Natural killer cell (primary cell): ENCODE measurements at regions not wholly inside any gene's neighbourhood (a gene's known extent, or its start where the extent isn't known, plus 50 kb on each side); places are given as distances from the start of the nearest gene placed in this dataset.

Source experiments
- ATAC-seq, 3 donors: fragments of 150-1000 bp in 2 of 3; fragments of 200-7000 bp in 1 of 3; cut with Tn5 transposase; 1 replicate in 1 of 3; 2 replicates in 2 of 3; pipeline ENCODE4 v1.10.0; 2021; ENCODE audit warnings: mild to moderate bottlenecking in 2 of 3, moderate library complexity in 2 of 3
- DNase-seq, 2 donors: peaks; one replicate each; pipeline versions ENCODE4 v3.0.0 to v3.0.0-alpha.2; 2013 to 2021; ENCODE audit warnings: mixed read lengths in 1 of 2
- H3K27ac ChIP-seq: one replicate; pipeline ENCODE4 v1.5.1; 2013; ENCODE audit warnings: mild to moderate bottlenecking, low read length
- H3K27me3 ChIP-seq: one replicate; pipeline ENCODE4 v1.6.1; 2013; ENCODE audit warnings: low read length; ENCODE audit not compliant: control insufficient read depth, insufficient read depth
- H3K36me3 ChIP-seq: one replicate; pipeline ENCODE4 v1.6.1; 2013; ENCODE audit warnings: low read length; ENCODE audit not compliant: control insufficient read depth, insufficient read depth
- H3K4me1 ChIP-seq: one replicate; pipeline ENCODE4 v1.6.1; 2013; ENCODE audit warnings: low read length; ENCODE audit not compliant: control insufficient read depth, insufficient read depth
- H3K4me3 ChIP-seq: one replicate; pipeline ENCODE4 v1.5.1; 2013; ENCODE audit warnings: low read length
- H3K9me3 ChIP-seq: one replicate; pipeline ENCODE4 v1.6.1; 2013; ENCODE audit warnings: low read length; ENCODE audit not compliant: control insufficient read depth, insufficient read depth
- H3K27ac Mint-ChIP-seq, 2 donors: one replicate each; pipeline ENCODE4 v1.8.0; 2022; ENCODE audit warnings: mild to moderate bottlenecking in 2 of 2, mixed read lengths in 2 of 2, moderate library complexity in 1 of 2
- H3K27me3 Mint-ChIP-seq, 2 donors: one replicate each; pipeline ENCODE4 v1.8.0; 2022; ENCODE audit warnings: low read depth in 2 of 2, mixed read lengths in 2 of 2
- H3K36me3 Mint-ChIP-seq: one replicate; pipeline ENCODE4 v1.8.0; 2022; ENCODE audit warnings: mixed read lengths
- H3K4me1 Mint-ChIP-seq, 2 donors: one replicate each; pipeline ENCODE4 v1.8.0; 2022; ENCODE audit warnings: mixed read lengths in 2 of 2
- H3K4me3 Mint-ChIP-seq: one replicate; pipeline ENCODE4 v1.8.0; 2022; ENCODE audit warnings: mild to moderate bottlenecking, moderate library complexity, mixed read lengths
- H3K9me3 Mint-ChIP-seq, 2 donors: one replicate each; pipeline ENCODE4 v1.8.0; 2022; ENCODE audit warnings: mixed read lengths in 2 of 2
- WGBS: methylation state at CpG from one replicate; pipeline ENCODE4 v1.1.7; 2013; ENCODE audit warnings: missing lambda C conversion rate; ENCODE audit not compliant: insufficient coverage; 5-methylcytosine and 5-hydroxymethylcytosine counted together
- intact Hi-C: fragments of 100-400 bp; cut with micrococcal nuclease; formaldehyde crosslinking; loops from one replicate; pipeline ENCODE4 v1.14.2; 2022
- TF ChIP-seq, protein P1 (sequence below): fragments of 200-600 bp; IDR thresholded peaks from one replicate; pipeline ENCODE4 v1.8.0; 2022; ENCODE audit warnings: antibody characterized with exemption

DNA sequence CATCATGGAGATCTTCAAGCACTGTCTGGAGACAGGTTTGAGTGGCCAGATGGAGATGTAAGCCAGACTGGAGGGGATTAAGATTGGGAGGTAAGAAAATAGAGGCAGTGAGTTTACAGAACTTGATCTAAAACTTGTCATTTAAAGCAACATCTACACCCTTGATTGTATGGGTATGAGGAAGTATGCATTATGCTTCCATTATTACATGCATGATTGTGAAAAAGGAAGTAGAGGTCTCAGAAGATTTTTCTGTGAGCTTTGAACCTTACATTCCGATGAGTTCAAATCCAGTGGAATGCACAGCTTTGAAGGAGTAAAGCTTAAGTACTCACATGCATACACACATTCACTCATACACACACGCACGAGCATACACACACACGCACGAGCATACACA lies 550.8 kb downstream of the MED13L start:
- no peaks in the 10 kb centered on the region for H3K27me3 ChIP-seq
- Mint-ChIP-seq H3K36me3 (no peaks in the 10 kb centered on the region), H3K9me3 (peaks cover 0 to 4% of the 10 kb centered on the region in 2 donors), H3K27ac (no peak overlapping the region), H3K4me3 (no peak overlapping the region), H3K4me1 (no peaks in the 10 kb centered on the region), H3K27me3 (peaks cover 0 to 13% of the 10 kb centered on the region in 2 donors)
- ATAC-seq, result no peak
- DNase-seq, result no peak
- no peaks in the 10 kb centered on the region for H3K4me1 ChIP-seq
- intact Hi-C loops, result no loop called here
- no peak overlapping the region for H3K27ac ChIP-seq
- no peaks in the 10 kb centered on the region for H3K36me3 ChIP-seq
- H3K4me3 ChIP-seq, result no peak overlapping the region
- H3K9me3 ChIP-seq, result no peaks in the 10 kb centered on the region
- 90% methylated on average over 5 of the region's 5 CpGs for WGBS
- TF ChIP-seq, protein P1, sequence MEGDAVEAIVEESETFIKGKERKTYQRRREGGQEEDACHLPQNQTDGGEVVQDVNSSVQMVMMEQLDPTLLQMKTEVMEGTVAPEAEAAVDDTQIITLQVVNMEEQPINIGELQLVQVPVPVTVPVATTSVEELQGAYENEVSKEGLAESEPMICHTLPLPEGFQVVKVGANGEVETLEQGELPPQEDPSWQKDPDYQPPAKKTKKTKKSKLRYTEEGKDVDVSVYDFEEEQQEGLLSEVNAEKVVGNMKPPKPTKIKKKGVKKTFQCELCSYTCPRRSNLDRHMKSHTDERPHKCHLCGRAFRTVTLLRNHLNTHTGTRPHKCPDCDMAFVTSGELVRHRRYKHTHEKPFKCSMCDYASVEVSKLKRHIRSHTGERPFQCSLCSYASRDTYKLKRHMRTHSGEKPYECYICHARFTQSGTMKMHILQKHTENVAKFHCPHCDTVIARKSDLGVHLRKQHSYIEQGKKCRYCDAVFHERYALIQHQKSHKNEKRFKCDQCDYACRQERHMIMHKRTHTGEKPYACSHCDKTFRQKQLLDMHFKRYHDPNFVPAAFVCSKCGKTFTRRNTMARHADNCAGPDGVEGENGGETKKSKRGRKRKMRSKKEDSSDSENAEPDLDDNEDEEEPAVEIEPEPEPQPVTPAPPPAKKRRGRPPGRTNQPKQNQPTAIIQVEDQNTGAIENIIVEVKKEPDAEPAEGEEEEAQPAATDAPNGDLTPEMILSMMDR, result no peak

DNA sequence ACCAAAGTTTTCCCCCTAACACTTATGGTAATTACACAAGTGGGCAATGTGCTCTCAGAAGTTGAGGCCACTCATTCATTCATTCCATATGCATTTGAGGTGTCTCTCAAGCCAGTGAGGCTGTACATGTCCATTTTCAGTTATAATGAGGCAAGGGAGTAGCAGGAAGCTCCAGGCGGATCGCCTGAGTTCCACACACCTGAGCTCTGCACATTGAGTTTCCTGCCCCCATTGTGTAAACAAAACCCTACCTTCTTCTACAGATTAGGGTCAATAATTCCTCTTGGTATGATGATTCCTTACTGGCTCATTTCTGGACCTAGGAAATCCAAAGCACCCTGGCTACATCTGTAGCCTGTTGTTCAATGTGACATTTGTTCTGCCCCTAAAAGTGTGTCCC lies 555.3 kb downstream of the MED13L start:
- TF ChIP-seq, protein P1, result no peak
- H3K27ac ChIP-seq, result no peak overlapping the region
- Mint-ChIP-seq H3K4me3 (no peak overlapping the region), H3K27ac (no peak overlapping the region), H3K36me3 (no peaks in the 10 kb centered on the region), H3K9me3 (peaks cover 0 to 3% of the 10 kb centered on the region in 2 donors), H3K4me1 (no peaks in the 10 kb centered on the region), H3K27me3 (peaks cover 0 to 2% of the 10 kb centered on the region in 2 donors)
- DNase-seq (no peak), ATAC-seq (no peak)
- H3K36me3 ChIP-seq, result no peaks in the 10 kb centered on the region
- intact Hi-C loops, result no loop called here
- no peak overlapping the region for H3K4me3 ChIP-seq
- H3K4me1 ChIP-seq, result no peaks in the 10 kb centered on the region
- no peaks in the 10 kb centered on the region for H3K9me3 ChIP-seq
- no peaks in the 10 kb centered on the region for H3K27me3 ChIP-seq
- WGBS, result 100% methylated on average over 2 of the region's 2 CpGs

DNA sequence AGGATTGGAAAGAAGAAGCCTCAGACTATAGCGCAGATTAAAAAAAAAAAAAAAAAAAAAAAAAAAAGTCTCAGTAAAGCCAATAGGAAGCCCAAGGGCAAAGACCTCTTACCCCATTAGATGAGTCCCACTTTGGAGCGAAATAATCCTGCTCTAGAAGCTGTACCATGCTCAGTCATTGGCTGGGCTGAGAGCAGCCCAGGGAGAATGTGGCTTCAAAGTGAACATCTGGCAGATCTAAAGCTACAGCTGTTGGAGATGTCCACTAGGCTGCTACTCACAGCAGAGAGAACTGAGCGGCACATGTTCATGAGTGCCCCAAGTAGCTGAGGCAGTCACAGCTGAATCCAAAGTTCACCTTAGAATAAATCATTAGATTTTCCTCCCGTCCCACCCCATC lies 560.9 kb downstream of the MED13L start:
- no peak overlapping the region for H3K4me3 Mint-ChIP-seq
- H3K4me1 ChIP-seq, result no peaks in the 10 kb centered on the region
- H3K36me3 Mint-ChIP-seq, result no peaks in the 10 kb centered on the region
- peaks cover 0 to 2% of the 10 kb centered on the region in 2 donors for H3K9me3 Mint-ChIP-seq
- TF ChIP-seq, protein P1, result no peak
- H3K27ac ChIP-seq, result no peak overlapping the region
- ATAC-seq (no peak), DNase-seq (no peak)
- no peak overlapping the region for H3K27ac Mint-ChIP-seq
- 75% methylated on average over 3 of the region's 4 CpGs for WGBS
- H3K4me1 Mint-ChIP-seq, result no peaks in the 10 kb centered on the region
- no peaks in the 10 kb centered on the region for H3K27me3 ChIP-seq
- peaks cover 0 to 2% of the 10 kb centered on the region in 2 donors for H3K27me3 Mint-ChIP-seq
- no peaks in the 10 kb centered on the region for H3K9me3 ChIP-seq
- H3K36me3 ChIP-seq, result no peaks in the 10 kb centered on the region
- intact Hi-C loops, result no loop called here
- no peak overlapping the region for H3K4me3 ChIP-seq

DNA sequence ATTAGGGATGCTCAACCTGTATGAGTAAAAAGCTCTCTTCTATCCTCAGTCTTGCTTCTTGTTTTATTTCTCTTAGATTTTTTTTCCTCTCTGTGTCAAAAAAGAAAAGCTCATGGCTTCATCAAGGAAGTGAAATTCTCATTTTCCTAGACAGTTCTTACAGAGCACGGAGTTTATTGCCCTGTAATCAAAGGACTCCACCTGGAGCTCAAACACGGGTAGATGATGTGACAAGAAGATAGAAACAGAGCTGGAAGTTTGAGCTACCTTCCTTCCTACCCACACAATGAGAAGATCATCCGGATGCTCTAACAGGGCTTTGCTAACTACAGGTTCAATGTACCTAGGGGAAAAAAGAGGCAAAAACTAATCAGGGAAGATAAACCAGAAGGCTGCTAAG lies 564.8 kb downstream of the MED13L start:
- Mint-ChIP-seq H3K9me3 (peaks cover 0 to 7% of the 10 kb centered on the region in 2 donors), H3K4me1 (no peaks in the 10 kb centered on the region), H3K27ac (no peak overlapping the region), H3K4me3 (no peak overlapping the region), H3K36me3 (no peaks in the 10 kb centered on the region), H3K27me3 (peaks cover 0 to 3% of the 10 kb centered on the region in 2 donors)
- intact Hi-C loops, result no loop called here
- TF ChIP-seq, protein P1, result no peak
- ATAC-seq (no peak), DNase-seq (no peak)
- Histone ChIP-seq H3K9me3 (no peaks in the 10 kb centered on the region), H3K27me3 (no peaks in the 10 kb centered on the region), H3K27ac (no peak overlapping the region), H3K36me3 (no peaks in the 10 kb centered on the region), H3K4me1 (no peaks in the 10 kb centered on the region), H3K4me3 (no peak overlapping the region)
- 88% methylated on average over 1 of the region's 3 CpGs for WGBS
